CD4-positive, alpha-beta T cell treated with Interferon alpha-2 for 1 hour (primary cell): ENCODE measurements at regions not wholly inside any gene's neighbourhood (a gene's known extent, or its start where the extent isn't known, plus 50 kb on each side); places are given as distances from the start of the nearest gene placed in this dataset.
"Not testable (repeated sequence)": the region's sequence is repeated elsewhere in the genome, so short reads cannot be mapped to it uniquely, and the experiment has no call there.

Experiments used
- DNase-seq, 2 donors: peaks; one replicate each; pipeline ENCODE4 v3.0.0-alpha.2; 2020 to 2022

DNA sequence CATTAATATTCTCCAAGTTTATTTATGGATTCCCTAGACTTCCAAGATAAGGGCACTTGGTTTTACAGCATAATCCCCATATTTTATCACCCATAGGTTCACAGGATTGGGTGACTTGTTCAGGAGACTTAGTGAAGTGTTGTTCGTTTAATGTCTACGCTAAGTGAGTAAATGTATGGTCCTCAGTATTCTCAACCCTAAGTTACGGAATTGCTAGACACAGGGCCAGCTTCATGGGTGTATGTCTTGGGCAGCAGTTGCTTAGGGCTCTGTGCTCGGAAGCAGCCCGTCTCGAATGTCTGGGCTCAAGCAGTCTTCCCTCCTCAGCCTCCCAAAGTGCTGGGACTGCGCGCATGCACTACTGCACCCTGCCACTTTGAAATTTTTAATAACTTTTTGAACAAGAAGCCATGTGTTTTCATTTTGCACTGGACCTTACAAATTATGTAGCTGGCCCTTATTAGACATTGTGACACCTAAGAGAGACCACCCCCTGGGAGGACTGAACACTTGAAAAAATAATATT lies 91.5 kb upstream of the ZNF217 start:
- no peak for DNase-seq

- DNase-seq = no peak
These were observed 89.9 kb upstream of the ZNF217 start for GRCh38 chr20:53683506-53683905.

DNA sequence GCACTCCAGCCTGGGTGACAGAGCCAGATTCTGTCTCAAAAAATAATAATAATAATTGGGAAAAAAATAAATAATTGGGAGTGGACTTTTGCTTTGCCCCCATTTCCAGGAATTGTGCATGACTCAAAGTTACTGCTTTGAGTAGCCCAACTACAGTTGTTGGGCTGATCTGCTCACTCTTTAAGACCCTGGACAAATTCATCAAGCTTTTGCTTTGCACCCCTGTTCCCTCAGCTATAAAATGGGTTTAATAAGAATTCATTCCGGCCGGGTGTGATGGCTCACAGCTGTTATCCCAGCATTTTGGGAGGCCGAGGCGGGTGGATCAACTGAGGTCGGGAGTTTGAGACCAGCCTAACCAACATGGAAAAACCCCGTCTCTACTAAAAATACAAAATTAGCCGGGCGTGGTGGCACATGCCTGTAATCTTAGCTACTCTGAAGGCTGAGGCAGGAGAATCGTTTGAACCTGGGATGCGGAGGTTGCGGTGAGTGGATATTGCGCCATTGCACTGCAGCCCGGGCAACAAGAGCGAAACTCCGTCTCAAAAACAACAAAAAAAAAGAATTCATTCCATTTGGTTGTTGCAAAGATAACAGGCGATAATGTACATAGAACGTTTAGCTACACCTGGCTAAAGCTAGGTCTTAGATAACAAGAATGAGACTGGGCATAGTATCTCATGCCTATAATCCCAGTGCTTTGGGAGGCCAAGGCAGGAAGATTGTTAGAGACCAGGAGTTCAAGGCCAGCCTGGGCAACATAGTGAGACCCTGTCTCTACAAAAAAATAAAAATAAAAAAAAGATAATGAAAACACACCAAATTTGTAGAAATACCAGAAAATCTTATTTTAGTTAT lies 87.9 kb upstream of the ZNF217 start:
- no peak for DNase-seq

DNA sequence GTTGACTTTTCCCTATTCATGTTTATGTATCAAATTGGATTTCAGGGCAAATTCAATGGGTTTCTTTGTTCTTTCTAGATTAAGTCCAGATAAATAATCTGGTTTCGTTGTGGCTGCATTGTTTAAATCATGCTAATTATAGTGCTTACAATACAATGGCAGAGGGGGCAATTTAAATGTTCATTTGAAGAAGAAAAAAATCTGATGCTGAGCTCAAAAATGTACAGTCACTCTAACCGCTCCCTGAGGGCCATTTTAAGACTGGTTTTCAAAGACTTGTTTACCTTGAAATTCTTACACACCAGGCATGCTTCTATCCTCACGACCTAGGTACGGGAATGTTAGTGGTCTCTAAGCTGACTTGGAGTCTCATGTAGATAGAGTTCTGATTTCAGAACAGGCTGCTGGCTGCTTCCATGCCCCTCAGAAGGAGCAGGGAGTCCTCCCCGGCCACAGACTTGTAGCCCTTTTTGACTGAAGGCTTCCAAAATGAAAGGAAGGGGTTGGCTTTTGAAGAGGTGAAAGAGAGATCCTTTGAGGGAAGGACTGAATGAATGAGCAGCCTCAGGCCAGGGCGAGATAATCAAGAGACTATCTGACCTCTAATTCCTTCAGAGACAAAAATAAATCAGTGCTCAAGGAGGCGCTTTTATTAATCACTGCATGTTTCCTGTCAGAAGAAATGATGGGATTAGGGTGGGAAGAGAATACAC lies 86.1 kb upstream of the ZNF217 start:
- no peak for DNase-seq

DNA sequence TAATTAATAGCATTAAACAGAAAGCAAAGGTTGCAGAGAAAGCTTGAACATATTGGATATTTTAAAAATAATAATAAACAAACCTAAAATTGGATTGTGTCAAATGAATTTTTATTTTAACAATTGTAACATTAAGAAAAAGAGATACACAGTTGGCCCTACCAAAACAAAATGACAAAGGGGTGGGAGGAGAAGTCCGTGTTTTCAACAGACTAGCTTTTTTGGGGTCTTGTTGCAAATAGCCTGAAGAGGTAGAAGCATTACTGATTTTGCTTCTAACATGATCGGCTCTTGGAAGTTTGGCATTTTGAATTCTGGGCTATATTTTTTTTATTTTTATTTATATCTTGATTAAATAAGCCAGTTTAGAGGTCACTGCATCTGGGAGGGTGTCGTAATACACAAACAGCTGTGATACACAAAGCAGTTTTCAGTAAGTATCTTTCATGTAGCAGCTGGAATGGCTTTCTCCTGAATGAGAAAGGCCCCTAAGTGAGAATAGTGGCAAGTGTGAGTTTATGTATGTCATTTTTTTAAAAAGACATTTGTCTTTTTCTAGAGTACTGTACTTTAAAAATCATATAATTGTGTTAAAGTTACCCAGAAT lies 85.5 kb upstream of the ZNF217 start:
- DNase-seq = no peak

DNA sequence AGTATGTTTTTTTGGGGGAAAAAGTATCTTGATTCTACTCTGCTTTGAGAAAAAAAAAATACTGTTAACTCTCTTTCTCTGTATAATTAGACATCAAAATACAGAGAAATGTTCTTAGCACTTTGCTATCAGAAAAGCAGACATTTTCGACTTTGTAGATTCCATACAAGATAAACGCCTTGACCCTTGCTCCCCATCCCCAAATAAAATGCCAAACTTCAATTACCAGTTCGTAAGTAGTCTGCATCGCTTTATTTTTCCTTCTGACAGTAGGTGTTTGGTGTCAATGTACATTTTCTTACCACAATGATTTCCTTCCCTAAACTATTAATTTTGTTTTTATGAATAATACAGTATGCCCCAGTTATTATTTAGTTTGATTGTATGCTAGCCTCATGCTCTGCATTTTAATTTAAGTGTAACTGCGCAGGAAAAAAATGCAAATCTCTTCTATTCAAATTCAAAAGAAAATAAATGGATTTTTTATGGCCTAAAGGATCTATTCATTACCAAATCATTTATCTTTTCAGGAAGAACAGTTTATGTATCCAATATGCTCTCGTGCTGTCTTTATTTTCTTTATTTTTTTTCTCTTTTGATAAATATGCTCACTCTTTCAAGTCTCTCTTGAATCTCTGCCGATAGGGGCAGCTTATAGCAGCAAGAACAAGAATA lies 84.8 kb upstream of the ZNF217 start:
- no peak for DNase-seq

DNA sequence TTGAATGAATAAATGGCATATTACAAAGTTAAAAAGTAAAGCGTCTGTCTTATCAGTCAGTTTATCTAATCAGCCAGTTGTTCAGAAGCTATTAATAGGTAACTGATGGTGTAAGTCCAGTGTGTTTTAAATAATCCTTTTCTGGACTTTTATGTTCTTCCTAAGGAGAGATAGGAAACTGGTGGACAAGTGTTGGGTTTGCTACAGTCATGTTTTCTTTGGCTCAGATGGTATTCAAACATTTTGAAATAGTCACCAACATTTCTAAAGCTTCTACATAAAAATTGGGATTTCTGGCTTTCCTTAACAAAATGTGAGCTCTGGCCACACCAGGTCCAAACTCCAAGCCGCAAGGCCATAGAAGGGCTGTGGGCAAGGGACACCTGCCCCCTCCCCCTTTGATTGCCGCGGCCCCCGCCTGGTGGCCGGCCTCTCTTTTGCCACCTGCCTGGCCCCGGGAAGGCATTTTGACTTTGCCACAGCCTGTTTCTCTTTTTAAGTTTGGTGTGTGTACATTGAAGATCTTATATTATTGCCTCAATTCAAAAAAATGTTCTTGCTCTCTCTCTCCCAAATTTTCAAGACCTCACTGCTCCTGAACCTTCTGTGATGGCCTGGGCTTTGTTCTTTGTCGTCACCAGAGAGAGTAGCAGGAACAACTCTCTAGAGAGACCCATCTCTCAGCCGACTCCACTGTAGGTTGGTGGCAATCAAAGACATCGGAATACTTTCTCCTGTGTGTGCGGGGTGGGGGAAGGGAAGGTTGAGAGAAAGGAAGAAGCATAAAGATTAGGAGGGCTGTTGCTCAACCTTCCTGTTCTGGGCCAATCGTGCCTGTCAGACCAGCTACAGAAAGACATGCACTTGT lies 84.0 kb upstream of the ZNF217 start:
- no peak for DNase-seq

- no peak for DNase-seq
These were observed 83.3 kb upstream of the ZNF217 start for GRCh38 chr20:53676987-53677386.

DNA sequence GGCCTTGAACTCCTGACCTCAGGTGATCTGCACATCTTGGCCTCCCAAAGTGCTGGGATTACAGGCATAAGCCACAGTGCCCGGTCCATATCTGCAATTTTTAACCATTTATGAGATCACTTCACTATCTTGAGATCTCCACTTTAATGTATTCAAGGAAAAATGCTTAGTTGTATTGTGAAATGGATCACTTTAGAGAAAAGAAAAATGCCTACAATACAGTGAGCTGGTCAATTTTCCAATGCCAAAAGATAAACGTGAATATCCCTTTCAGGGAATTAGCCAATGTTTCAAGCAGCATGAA lies 82.8 kb upstream of the ZNF217 start:
- DNase-seq = no peak

DNA sequence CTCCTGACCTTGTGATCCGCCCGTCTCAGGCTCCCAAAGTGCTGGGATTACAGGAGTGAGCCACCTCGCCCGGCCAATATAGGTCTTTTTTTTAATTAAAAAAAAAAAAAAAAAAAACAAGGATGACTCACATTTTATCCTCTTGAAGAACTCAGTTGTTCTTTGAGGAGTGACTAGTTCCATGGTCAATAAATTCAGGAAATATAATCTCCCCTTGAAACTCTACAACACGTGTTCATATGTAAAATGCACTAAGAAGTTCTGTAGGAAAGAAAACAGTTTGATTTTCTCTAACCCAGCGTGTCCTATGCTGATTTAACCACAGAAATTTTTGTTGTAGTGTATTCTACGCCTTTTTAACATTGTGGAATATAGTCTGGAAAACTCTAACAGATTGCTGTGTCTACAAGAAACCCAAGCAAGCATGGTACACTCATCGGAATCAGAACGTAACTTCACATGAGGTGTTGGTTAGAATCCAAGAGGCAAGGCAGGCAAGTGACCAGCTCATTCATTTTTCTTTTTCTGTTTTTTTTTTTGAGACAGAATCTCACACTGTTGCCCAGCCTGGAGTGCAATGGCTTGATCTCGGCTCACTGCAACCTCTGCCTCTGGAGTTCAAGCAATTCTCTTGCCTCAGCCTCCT lies 79.0 kb upstream of the ZNF217 start:
- DNase-seq = no peak

- no peak for DNase-seq
These were observed 77.7 kb upstream of the ZNF217 start for GRCh38 chr20:53671370-53671769.

GRCh38 chr20:53669517-53670313 lies 76.1 kb upstream of the ZNF217 start:
- DNase-seq = not testable (repeated sequence)

- DNase-seq = no peak
These were observed 75.4 kb upstream of the ZNF217 start for GRCh38 chr20:53668992-53669391.

DNA sequence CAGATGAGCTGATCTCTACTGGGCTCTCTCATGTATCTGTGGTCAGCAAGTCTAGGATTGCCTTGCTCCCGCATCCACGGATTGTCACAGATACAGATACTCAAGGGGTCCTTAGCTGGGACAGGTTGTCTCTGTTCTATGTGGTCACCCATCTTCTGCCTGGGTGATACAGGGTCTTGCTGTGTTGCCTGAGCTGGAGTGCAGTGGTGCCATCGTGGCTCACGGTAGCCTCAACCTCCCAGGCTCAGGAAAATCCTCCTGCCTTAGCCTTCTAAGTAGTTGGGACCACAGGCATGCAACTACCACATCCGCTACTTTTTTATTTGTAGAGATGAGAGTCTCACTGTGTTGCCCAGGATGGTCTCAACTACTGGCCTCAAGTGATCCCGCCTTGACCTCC lies 72.5 kb upstream of the ZNF217 start:
- DNase-seq = no peak

- DNase-seq = no peak
These were observed 70.5 kb upstream of the ZNF217 start for GRCh38 chr20:53664121-53664520.

- DNase-seq = not testable (repeated sequence)
These were observed 69.9 kb upstream of the ZNF217 start for GRCh38 chr20:53663521-53663920.

DNA sequence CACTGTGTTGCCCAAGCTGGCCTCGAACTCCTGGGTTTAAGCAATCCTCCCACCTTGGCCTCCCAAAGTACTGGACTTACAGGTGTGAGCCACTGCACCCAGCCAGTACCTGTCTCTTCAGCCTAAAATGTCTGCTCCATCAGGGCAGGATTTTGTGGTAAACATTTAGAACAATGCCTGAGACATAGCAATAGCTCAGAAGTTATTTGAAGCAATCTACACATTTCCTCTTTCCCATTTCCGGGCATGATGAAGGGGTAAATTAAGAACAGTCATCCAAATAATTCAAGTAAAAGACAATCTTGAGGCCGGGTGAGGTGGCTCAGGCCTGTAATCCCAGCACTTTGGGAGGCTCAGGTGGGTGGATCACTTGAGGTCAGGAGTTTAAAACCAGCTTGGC lies 69.0 kb upstream of the ZNF217 start:
- no peak for DNase-seq

GRCh38 chr20:53660947-53661381 lies 67.3 kb upstream of the ZNF217 start:
- DNase-seq = peak in 1 of 2 donors; percentile 29

GRCh38 chr20:53660078-53660909 lies 66.7 kb upstream of the ZNF217 start:
- peak; percentile 49 to 58 for DNase-seq

DNA sequence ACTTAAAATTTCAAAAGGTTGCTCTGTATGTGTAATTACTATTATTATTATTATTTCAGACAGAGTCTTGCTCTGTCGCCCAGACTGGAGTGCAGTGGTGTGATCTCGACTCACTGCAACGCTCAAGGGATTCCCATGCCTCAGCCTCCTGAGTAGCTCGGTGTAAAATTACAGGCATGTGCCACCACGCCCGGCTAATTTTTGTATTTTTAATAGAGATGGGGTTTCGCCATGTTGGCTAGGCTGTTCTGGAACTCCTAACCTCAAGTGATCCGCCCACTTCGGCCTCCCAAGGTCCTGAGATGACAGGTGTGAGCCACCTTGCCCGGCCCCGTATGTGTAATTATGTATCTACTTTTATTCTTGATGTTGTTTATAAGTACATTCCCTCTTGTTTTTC lies 65.3 kb upstream of the ZNF217 start:
- no peak for DNase-seq
